ENCODE measurements at regions not wholly inside any gene's neighbourhood (a gene's known extent, or its start where the extent isn't known, plus 50 kb on each side); places are given as distances from the start of the nearest gene placed in this dataset.

DNA sequence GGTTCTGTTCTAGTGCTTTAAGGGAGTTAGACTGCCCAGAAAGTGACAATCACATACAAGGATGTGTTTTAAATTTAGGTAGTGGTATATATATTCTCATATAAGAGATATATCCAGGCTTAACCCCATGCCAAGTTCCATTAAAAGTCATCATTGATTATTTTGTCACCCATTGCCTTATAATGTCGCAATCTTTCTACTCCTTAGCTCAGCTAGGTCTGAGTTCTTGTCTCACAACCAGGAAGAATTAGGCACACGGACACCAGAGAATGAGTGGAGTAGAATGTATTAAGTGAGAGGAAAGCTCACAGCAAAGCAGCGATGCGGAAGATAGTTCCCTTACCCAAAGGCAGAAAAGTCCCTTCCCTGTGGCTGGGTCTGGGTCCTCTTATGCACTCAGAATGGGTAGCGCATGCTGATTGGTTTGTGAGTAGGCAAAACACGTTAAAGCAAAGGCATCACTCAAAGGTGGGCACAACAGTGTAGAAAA, 197.2 kb upstream of the AHR start:
- POLR2A ChIA-PET = no interaction called here
- BruUV-seq (replicated peaks) = no TSS peak

DNA sequence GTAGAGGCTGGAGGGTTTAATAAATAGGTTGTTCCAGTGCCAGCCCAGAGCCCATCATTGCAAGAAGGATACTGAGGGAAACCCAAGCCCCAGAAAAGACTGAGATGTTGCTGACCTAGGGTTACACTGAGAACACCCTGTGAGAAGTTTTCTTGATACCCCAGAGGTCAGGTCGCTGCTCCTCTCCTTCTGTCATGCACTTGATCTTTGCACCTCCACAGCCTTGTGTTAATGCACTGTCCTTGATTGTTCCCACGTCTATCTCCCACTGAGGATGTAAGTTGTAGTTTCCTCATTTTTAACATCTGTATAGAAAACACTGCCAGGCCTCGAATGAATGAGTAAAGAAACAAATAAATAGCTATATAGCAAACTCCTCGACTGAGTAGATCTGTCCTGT, 195.3 kb upstream of the AHR start:
- TF ChIP-seq, protein P1, sequence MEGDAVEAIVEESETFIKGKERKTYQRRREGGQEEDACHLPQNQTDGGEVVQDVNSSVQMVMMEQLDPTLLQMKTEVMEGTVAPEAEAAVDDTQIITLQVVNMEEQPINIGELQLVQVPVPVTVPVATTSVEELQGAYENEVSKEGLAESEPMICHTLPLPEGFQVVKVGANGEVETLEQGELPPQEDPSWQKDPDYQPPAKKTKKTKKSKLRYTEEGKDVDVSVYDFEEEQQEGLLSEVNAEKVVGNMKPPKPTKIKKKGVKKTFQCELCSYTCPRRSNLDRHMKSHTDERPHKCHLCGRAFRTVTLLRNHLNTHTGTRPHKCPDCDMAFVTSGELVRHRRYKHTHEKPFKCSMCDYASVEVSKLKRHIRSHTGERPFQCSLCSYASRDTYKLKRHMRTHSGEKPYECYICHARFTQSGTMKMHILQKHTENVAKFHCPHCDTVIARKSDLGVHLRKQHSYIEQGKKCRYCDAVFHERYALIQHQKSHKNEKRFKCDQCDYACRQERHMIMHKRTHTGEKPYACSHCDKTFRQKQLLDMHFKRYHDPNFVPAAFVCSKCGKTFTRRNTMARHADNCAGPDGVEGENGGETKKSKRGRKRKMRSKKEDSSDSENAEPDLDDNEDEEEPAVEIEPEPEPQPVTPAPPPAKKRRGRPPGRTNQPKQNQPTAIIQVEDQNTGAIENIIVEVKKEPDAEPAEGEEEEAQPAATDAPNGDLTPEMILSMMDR (IDR thresholded peaks at IDR 0.05; ENCODE audit: unreplicated experiment) = no peak
- ChIA-PET POLR2A (no interaction called here), CTCF (interaction anchor here (1.0 kb wide), 1 partner anchor 544 kb away, joined by 3 read pairs; no protein-coding TSS in a partner anchor)
- DNase-seq (ENCODE audit: unreplicated experiment) = no peak
- Mint-ChIP-seq H3K27ac (ENCODE audit: low read depth, unreplicated experiment) (no peak overlapping the region), H3K9me3 (ENCODE audit: unreplicated experiment) (no peaks in the 10 kb centered on the region), H3K36me3 (ENCODE audit: insufficient read depth, unreplicated experiment) (no peaks in the 10 kb centered on the region), H3K4me3 (ENCODE audit: unreplicated experiment) (no peak overlapping the region), H3K4me1 (ENCODE audit: insufficient read depth, unreplicated experiment) (peaks cover 14% of the 10 kb centered on the region), H3K27me3 (ENCODE audit: insufficient read depth, unreplicated experiment) (no peaks in the 10 kb centered on the region)
- BruUV-seq (replicated peaks) = no TSS peak
- intact Hi-C loops (cut with micrococcal nuclease) = no loop called here

More for the DNA sequence above, 197.2 kb upstream of the AHR start:
- H3K4me3 Mint-ChIP-seq (ENCODE audit: unreplicated experiment) = no peak overlapping the region
- TF ChIP-seq, protein P1 (IDR thresholded peaks at IDR 0.05; ENCODE audit: unreplicated experiment) = no peak
- no peak for DNase-seq (ENCODE audit: unreplicated experiment)
- H3K4me1 Mint-ChIP-seq (ENCODE audit: insufficient read depth, unreplicated experiment) = peaks cover 22% of the 10 kb centered on the region
- H3K27ac Mint-ChIP-seq (ENCODE audit: low read depth, unreplicated experiment) = no peak overlapping the region
- intact Hi-C loops (cut with micrococcal nuclease) = no loop called here
- CTCF ChIA-PET = no interaction called here
- no peaks in the 10 kb centered on the region for H3K36me3 Mint-ChIP-seq (ENCODE audit: insufficient read depth, unreplicated experiment)
- H3K27me3 Mint-ChIP-seq (ENCODE audit: insufficient read depth, unreplicated experiment) = no peaks in the 10 kb centered on the region
- no peaks in the 10 kb centered on the region for H3K9me3 Mint-ChIP-seq (ENCODE audit: unreplicated experiment)

- no TSS peak for BruUV-seq (replicated peaks)
- TF ChIP-seq, protein P1 (IDR thresholded peaks at IDR 0.05; ENCODE audit: unreplicated experiment) = no peak
- ChIA-PET CTCF (interaction anchor here (0.7 to 1.4 kb wide), 4 partner anchors 8 to 543 kb away, joined by 3 to 8 read pairs (median 4); no protein-coding TSS in a partner anchor), POLR2A (interaction anchor here (0.7 kb wide), 1 partner anchor 81 kb away, joined by 3 read pairs; no protein-coding TSS in a partner anchor)
- no peak for DNase-seq (ENCODE audit: unreplicated experiment)
- no peak overlapping the region for H3K4me3 Mint-ChIP-seq (ENCODE audit: unreplicated experiment)
- peaks cover 15% of the 10 kb centered on the region for H3K4me1 Mint-ChIP-seq (ENCODE audit: insufficient read depth, unreplicated experiment)
- H3K27me3 Mint-ChIP-seq (ENCODE audit: insufficient read depth, unreplicated experiment) = no peaks in the 10 kb centered on the region
- H3K36me3 Mint-ChIP-seq (ENCODE audit: insufficient read depth, unreplicated experiment) = no peaks in the 10 kb centered on the region
- no peak overlapping the region for H3K27ac Mint-ChIP-seq (ENCODE audit: low read depth, unreplicated experiment)
- intact Hi-C loops (cut with micrococcal nuclease) = no loop called here
- no peaks in the 10 kb centered on the region for H3K9me3 Mint-ChIP-seq (ENCODE audit: unreplicated experiment)
Measured at GRCh38 chr7:17103984-17104383, 194.5 kb upstream of the AHR start.

DNA sequence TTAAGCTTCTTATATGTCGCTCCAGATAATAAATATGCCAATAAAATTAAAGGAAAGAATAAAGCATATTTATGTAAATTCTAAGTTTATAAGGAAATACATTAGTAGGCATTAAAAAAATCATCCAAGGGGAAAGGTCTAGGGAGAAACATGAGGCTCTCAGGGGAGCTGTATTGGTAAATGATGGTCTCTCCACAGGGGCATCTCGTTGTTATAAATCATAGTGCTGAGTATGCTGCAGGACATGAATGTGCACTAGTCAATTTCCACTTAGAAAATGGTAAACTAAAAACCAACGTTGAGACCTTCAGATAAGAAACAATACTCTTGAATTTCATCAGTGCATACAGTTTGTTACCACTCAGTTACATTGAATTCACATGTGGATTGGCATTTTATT, 194.0 kb upstream of the AHR start:
- Mint-ChIP-seq H3K27me3 (ENCODE audit: insufficient read depth, unreplicated experiment) (no peaks in the 10 kb centered on the region), H3K27ac (ENCODE audit: low read depth, unreplicated experiment) (no peak overlapping the region), H3K36me3 (ENCODE audit: insufficient read depth, unreplicated experiment) (no peaks in the 10 kb centered on the region), H3K4me1 (ENCODE audit: insufficient read depth, unreplicated experiment) (peaks cover 14% of the 10 kb centered on the region), H3K4me3 (ENCODE audit: unreplicated experiment) (no peak overlapping the region), H3K9me3 (ENCODE audit: unreplicated experiment) (no peaks in the 10 kb centered on the region)
- BruUV-seq (replicated peaks) = no TSS peak
- no peak for DNase-seq (ENCODE audit: unreplicated experiment)
- TF ChIP-seq, protein P1 (IDR thresholded peaks at IDR 0.05; ENCODE audit: unreplicated experiment) = no peak
- CTCF ChIA-PET = interaction anchor here (0.7 to 1.4 kb wide), 4 partner anchors 8 to 543 kb away, joined by 3 to 8 read pairs (median 4); no protein-coding TSS in a partner anchor
- POLR2A ChIA-PET = interaction anchor here (0.7 kb wide), 1 partner anchor 81 kb away, joined by 3 read pairs; no protein-coding TSS in a partner anchor
- intact Hi-C loops (cut with micrococcal nuclease) = no loop called here
